GM18858 (cell line): ENCODE measurements at regions not wholly inside any gene's neighbourhood (a gene's known extent, or its start where the extent isn't known, plus 50 kb on each side); places are given as distances from the start of the nearest gene placed in this dataset.

Experiments used
- ATAC-seq: cut with Tn5 transposase; IDR thresholded peaks from one replicate; pipeline ENCODE4 v1.9.1; 2021; ENCODE audit not compliant: unreplicated experiment

DNA sequence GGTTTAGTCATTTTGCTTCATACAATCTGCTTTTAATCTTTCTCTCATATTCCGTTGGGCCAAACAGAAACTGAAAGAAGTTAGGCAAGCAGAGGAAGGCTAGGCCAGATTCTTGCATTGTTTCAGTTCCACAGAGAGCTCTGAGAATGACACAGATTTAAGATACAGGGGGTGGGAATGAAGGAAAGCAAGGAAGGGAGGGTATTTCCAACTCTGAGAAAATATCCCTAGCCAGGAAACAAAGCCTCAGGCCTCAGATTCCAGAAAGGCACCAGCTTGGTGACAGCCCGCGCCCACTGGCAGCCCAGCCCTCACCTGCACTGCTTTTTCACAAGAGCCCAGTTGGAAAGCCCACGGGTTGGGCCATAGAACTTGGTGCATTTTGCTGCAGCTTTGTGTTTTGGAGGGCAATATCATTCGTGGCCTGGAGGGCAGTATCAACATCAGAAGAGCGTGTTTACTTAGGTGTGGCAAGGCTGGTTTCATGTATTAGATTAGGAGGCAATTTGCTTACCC is 63.5 kb downstream of the ENC1 start:
- ATAC-seq, result peak; percentile 54

DNA sequence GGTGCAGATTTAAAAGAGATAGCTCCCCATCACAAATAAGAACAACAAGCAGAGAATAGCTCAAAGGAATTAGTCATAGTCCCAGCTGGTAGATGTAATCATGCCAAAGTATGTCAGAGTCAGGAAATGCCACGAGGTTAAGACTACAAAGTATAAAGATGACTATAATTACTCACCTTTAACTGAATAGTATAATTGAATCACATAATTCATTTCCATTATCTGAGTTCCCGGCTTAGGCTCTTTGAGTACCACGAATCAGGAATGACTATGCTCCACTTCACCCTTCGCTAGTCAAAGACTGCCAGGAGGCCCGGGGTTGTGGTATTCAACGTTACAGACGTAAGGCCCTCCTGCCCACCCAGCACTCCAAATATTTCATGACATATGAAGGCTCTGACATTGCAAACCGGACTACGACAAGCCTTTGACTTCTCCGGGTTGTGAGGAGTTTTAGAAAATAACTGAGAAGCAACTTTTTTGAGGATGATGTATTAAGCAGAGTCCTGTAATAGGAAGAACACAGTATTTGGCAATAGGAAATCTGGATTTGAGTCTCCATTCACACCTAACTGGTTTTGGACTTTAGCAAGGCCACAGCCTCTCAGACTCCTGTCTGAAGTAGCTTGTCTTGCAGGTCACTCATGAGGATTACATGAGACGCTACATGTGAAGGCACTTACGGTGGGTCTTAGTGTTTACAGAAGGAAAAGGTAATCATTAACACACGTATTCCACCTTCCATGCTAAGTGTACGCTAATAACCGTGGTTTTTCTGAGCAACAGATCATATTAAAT is 64.6 kb downstream of the ENC1 start:
- no peak for ATAC-seq

DNA sequence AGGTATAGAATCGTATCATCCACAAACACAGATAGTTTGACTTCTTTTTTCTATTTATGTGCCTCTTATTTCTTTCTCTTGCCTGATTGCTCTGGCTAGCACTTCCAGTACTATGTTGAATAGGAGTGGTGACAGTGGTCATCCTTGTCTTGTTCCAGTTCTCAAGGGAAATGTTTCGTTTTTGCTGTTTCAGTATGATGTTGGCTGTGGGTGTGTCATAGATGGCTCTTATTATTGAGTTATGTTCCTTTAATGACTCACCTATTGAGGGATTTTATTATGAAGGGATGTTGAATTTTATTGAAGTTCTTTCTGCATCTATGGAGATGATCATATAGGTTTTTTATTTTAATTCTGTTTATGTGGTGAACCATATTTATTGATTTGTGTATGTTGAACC is 70.3 kb downstream of the ENC1 start:
- ATAC-seq, result no peak

GRCh38 chr5:74567411-74567995 is 73.0 kb downstream of the ENC1 start:
- no peak for ATAC-seq

- no peak for ATAC-seq
Observed at GRCh38 chr5:74562122-74562521, 78.4 kb downstream of the ENC1 start.

DNA sequence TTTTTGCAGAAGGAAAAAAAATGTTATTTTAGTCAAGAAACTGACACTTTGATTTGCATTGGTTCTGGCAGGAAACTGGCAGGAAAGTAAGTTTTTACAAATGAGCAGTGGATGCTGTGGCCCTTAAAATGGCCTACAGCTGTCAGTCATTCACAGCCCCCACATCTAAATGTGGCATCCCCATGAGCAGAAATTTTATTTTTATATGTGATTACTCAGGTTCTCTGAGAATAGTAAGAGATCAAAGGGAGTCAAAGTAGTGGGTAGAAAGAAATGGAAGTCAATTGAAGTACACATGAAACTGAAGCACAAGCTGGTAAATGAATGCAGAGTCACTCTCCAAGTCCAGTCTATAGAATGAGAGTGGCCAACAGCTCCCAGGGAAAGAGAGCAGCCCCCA is 80.3 kb downstream of the ENC1 start:
- peak; percentile 37 for ATAC-seq

- ATAC-seq, result no peak
Observed at GRCh38 chr5:74556631-74557595, 83.6 kb downstream of the ENC1 start.

- ATAC-seq, result no peak
Observed at GRCh38 chr5:74556006-74556405, 84.5 kb downstream of the ENC1 start.

GRCh38 chr5:74552101-74552500 is 88.4 kb downstream of the ENC1 start:
- no peak for ATAC-seq

DNA sequence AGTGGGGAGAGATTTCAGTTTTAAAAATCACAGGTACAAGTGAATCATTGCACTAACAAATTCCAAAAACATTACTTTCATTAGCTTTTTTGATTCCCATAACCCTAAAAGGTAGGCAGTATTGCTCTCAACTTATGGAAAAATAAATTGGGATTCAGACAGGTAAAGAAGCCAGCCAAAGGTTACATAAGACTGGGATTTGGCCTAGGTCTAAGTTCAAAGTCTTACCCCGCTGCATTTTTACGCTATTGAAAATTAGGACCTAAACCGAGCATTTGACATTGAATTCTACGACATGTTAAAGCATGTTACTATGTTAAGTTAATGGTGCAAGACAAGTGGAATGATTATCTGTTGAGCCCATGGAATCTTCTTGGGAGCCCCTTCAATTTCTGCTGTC is 89.6 kb downstream of the ENC1 start:
- ATAC-seq, result no peak

GRCh38 chr5:74549384-74549783 is 91.1 kb downstream of the ENC1 start:
- ATAC-seq, result no peak

DNA sequence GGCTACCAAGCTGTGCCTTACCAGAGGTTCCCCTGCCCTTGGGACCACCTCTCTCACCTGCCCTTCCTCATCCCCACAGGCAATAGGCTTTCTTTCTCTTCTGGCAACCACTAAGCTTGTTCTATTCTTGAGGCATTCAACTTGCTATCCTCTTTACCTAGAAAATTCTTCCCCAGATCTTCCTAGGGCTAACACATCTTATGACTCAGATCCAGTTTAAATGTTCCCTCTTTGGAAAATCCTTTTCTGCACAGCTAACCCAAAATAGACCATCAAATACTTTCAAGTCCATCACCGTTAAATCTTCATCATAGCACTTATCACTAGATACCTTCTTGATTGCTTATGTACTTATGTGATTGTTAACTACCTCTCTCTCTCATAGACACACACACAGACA is 93.7 kb downstream of the ENC1 start:
- no peak for ATAC-seq

- ATAC-seq, result no peak
Observed at GRCh38 chr5:74544811-74545210, 95.7 kb downstream of the ENC1 start.

- ATAC-seq, result no peak
Observed at GRCh38 chr5:74543162-74543995, 97.1 kb downstream of the ENC1 start.

DNA sequence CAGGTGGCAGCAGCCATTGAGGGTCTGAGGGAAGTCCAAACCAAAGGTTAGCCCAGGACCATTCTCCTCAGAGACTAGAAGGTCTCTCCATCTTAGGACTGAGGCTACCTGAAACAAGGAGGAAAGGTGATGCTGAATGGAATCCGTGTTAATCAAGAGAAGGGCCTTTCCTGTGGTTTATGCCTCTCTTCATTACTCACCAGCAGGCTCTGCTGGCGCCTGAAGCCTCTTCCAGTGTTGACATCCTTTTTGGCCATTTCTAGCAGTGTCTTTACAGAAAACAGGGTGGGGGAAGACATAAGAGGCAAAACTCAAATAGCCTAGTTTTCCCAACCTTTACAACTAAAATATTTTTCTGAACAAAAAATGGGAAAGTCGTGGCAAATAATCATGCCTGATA is 98.0 kb downstream of the ENC1 start:
- no peak for ATAC-seq

- no peak for ATAC-seq
Observed at GRCh38 chr5:74541381-74541781, 99.1 kb downstream of the ENC1 start.

DNA sequence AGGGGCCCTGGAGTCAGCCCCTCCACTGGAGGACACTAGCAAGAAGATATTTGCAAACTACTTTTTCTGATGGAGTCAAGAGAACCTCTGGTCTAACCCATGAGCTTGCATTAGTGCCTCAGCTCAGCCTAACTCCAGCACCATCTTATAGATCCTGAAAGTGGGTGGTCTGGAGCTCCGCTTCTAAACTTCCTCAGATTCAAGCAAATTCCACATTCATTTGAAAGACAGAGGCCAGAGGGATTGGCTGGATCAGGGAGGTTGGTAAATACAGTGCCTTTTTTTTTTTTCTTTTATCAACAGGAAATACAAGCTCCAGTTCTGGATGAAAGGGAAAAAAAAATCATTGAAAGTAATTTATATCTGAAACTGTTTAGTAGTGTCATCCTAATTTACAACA is 99.9 kb downstream of the ENC1 start:
- ATAC-seq, result no peak

DNA sequence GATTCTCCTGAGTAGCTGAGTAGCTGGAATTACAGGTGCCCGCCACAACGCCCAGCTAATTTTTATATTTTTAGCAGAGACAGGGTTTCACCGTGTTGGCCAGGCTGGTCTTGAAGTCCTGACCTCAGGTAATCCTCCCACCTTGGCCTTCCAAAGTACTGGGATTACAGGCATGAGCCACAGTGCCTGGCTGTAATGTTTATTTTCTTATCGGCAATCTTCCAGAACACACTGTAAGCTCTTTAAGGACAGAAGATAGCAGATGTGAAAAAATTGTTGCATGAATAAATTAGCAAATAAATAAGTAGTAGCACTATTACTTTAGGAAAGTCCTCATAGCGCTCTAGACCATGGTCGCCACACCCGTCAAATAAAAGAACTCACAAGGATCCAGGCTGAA is 100.5 kb downstream of the ENC1 start:
- ATAC-seq, result no peak

GRCh38 chr5:74538206-74538661 is 102.3 kb downstream of the ENC1 start:
- no peak for ATAC-seq

DNA sequence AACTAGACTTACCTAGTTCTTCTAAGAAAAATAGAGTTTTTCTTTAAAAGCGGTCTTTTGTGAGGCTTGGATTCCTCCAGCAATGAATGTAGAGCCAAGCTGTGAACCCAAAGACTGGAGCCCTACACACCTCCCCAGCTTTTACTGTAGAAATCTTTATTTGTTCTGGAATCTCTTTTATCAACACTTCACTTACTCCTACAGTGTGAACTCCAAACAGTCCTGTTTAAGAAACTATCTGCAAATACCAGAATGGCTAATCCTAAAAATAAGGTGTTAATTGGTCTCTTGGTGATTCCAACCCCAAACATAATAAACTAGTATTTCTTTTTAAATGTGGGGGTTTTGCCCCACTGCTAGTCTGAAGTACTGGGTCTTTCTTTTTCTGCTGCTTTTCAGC is 103.9 kb downstream of the ENC1 start:
- no peak for ATAC-seq

DNA sequence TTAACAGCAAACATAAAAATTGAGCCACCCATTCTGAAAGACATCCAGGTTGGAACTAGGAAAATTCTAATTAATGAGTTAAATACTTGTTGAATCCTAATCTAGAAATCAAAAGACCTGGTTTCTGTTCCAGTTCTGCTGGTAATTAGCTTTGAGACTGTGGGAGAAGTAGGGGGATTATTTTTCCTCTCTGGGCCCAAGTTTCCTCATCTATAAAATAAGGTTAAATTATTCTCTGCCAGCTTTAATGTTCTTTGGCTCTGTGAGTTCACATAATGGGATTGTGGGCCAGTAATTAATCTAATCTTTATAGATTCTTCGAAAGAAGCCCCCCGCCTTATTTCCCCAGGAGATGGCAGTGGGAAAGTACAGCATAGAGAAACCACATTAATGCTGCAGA is 104.6 kb downstream of the ENC1 start:
- ATAC-seq, result no peak
